GM21515 (cell line): ENCODE measurements at regions not wholly inside any gene's neighbourhood (a gene's known extent, or its start where the extent isn't known, plus 50 kb on each side); places are given as distances from the start of the nearest gene placed in this dataset.

ENCODE experiments used
- ATAC-seq: cut with Tn5 transposase; IDR thresholded peaks from one replicate; pipeline ENCODE4 v1.9.1; 2021; ENCODE audit not compliant: unreplicated experiment

- no peak for ATAC-seq
Measured at GRCh38 chrX:15191830-15192229, 78.1 kb downstream of the ASB9 start.

- no peak for ATAC-seq
Measured at GRCh38 chrX:15188039-15188438, 81.8 kb downstream of the ASB9 start.

GRCh38 chrX:15177316-15177715, 92.6 kb downstream of the ASB9 start:
- ATAC-seq: no peak

GRCh38 chrX:15173411-15173810, 96.5 kb downstream of the ASB9 start:
- ATAC-seq: no peak

- ATAC-seq: no peak
Measured at GRCh38 chrX:15170927-15171326, 99.0 kb downstream of the ASB9 start.

GRCh38 chrX:15167826-15168225, 102.1 kb downstream of the ASB9 start:
- no peak for ATAC-seq

- ATAC-seq: no peak
Measured at GRCh38 chrX:15165832-15166231, 104.1 kb downstream of the ASB9 start.

- no peak for ATAC-seq
Measured at GRCh38 chrX:15163131-15163530, 106.8 kb downstream of the ASB9 start.

- ATAC-seq: no peak
Measured at GRCh38 chrX:15160558-15161095, 109.3 kb downstream of the ASB9 start.

- ATAC-seq: peak; percentile 86
Measured at GRCh38 chrX:15158736-15159406, 111.0 kb downstream of the ASB9 start.

GRCh38 chrX:15158350-15158735, 111.5 kb downstream of the ASB9 start:
- peak; percentile 21 for ATAC-seq

- ATAC-seq: no peak
Measured at GRCh38 chrX:15157624-15158023, 112.3 kb downstream of the ASB9 start.

GRCh38 chrX:15151267-15152186, 118.4 kb downstream of the ASB9 start:
- ATAC-seq: peak; percentile 74

- ATAC-seq: no peak
Measured at GRCh38 chrX:15150586-15150985, 119.3 kb downstream of the ASB9 start.

GRCh38 chrX:15146515-15146914, 123.4 kb downstream of the ASB9 start:
- ATAC-seq: no peak

GRCh38 chrX:15143825-15144121, 126.1 kb downstream of the ASB9 start:
- ATAC-seq: no peak

- peak; percentile 70 for ATAC-seq
Measured at GRCh38 chrX:15143050-15143824, 126.6 kb downstream of the ASB9 start.

- no peak for ATAC-seq
Measured at GRCh38 chrX:15142084-15142715, 127.7 kb downstream of the ASB9 start.

GRCh38 chrX:15136795-15137194, 133.1 kb downstream of the ASB9 start:
- ATAC-seq: no peak

GRCh38 chrX:15129412-15129811, 140.5 kb downstream of the ASB9 start:
- no peak for ATAC-seq

GRCh38 chrX:15128861-15129260, 141.0 kb downstream of the ASB9 start:
- no peak for ATAC-seq
